ENCODE measurements at regions not wholly inside any gene's neighbourhood (a gene's known extent, or its start where the extent isn't known, plus 50 kb on each side); places are given as distances from the start of the nearest gene placed in this dataset.

DNA sequence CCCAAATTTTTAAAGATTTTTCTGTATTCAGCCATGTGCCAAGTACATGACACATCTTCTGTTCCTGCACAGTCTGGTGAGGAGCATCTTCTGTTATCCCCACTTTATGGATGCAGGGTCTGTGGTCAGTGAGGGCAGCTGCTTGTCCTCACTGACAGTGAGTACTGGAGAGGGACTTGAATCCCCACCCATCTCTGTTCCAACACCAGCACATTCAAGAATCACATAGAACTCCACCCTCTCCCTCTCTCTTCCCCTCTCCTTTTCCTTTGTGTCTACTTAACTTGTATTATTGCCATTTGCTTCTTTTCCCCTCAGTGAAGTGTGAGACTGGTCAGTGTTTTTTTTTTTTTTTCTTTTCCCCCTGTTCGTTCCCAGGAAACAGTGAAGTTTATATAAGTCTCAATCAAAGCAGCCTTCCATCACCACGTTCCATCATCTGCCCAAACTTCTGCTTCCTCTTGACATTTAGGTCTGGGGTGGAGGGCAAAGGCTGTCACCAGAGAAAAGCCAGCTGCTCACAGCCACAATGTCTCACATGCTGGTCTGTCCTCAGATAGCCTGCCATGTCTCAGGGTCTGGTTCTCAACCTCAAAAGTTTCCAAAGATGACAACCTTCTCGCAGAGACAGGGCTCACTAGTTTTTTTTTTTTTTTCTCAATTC lies 110.0 kb upstream of the SSTR4 start:
- H3K27ac ChIP-seq = peak overlapping the region in 5 of 12 donors; percentile 26 to 59 (median 38)
- ATAC-seq (peak; percentile 51 to 70 (median 61)), DNase-seq (peak in 1 of 5 donors; percentile 30)
- H3K4me1 ChIP-seq = peaks cover 0 to 21% (median 0%) of the 10 kb centered on the region in 12 donors
- TF ChIP-seq POLR2A (IDR thresholded peaks at IDR 0.05) = no peak
- TF ChIP-seq, protein P1, sequence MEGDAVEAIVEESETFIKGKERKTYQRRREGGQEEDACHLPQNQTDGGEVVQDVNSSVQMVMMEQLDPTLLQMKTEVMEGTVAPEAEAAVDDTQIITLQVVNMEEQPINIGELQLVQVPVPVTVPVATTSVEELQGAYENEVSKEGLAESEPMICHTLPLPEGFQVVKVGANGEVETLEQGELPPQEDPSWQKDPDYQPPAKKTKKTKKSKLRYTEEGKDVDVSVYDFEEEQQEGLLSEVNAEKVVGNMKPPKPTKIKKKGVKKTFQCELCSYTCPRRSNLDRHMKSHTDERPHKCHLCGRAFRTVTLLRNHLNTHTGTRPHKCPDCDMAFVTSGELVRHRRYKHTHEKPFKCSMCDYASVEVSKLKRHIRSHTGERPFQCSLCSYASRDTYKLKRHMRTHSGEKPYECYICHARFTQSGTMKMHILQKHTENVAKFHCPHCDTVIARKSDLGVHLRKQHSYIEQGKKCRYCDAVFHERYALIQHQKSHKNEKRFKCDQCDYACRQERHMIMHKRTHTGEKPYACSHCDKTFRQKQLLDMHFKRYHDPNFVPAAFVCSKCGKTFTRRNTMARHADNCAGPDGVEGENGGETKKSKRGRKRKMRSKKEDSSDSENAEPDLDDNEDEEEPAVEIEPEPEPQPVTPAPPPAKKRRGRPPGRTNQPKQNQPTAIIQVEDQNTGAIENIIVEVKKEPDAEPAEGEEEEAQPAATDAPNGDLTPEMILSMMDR (IDR thresholded peaks at IDR 0.05) = no peak
- 40 to 50% (median 45%) methylated on average over 3 of the region's 3 CpGs for WGBS, 4 donors
- H3K27me3 ChIP-seq = peaks cover 0 to 70% (median 0%) of the 10 kb centered on the region in 9 donors
- no peaks in the 10 kb centered on the region for H3K36me3 ChIP-seq
- H3K4me3 ChIP-seq = no peak overlapping the region
- intact Hi-C loops (cut with DNase I) = no loop called here
- no peaks in the 10 kb centered on the region for H3K9me3 ChIP-seq

DNA sequence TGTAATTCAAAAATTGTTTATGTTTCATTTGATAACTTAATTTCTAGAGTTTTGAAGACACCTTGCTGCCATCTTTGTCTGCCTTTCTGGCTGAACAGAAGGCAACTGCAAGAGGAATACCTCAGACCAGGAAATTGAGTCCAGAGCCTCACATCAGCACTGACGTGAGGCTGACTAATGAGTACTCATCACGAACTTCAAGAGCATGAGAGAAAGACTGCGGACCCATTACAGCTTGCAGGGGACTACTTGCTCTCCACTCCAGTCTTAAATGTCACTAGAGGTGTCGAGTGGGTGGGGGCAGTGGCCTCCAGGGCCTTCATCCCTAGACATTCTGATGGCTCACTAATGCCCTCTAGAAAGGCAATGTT lies 109.5 kb upstream of the SSTR4 start:
- ATAC-seq (peak in 3 of 4 donors; percentile 40 to 60 (median 43)), DNase-seq (no peak)
- Histone ChIP-seq H3K27me3 (peaks cover 0 to 65% (median 0%) of the 10 kb centered on the region in 9 donors), H3K27ac (peak overlapping the region in 3 of 12 donors; percentile 16 to 59 (median 38)), H3K4me1 (peaks cover 0 to 21% (median 0%) of the 10 kb centered on the region in 12 donors), H3K9me3 (no peaks in the 10 kb centered on the region), H3K4me3 (no peak overlapping the region), H3K36me3 (no peaks in the 10 kb centered on the region)
- intact Hi-C loops (cut with DNase I) = no loop called here
- WGBS, 4 donors = 68 to 79% (median 70%) methylated on average over 4 of the region's 4 CpGs
- no peak for TF ChIP-seq POLR2A (IDR thresholded peaks at IDR 0.05)

DNA sequence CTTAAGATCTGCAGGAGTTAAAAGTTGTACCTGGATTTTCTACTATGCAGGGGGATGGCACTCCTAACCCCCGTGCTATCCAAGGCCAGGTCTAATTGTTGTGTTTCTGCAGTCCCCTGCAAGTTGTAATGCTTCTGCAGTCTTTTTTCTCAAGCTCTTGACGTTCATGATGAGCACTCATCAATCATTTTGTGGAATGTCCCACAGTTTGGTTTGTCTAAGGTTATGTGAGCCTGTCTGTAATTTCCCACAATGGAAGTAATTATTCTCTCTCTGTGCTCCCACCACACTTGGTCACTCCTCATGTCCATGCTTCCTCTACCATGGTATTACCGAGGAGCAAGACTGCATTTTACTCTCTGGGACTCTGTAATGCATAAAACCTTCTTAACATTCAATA lies 107.6 kb upstream of the SSTR4 start:
- no peaks in the 10 kb centered on the region for H3K36me3 ChIP-seq
- intact Hi-C loops (cut with DNase I) = no loop called here
- peaks cover 0 to 65% (median 0%) of the 10 kb centered on the region in 9 donors for H3K27me3 ChIP-seq
- no peak for DNase-seq
- peaks cover 0 to 10% (median 0%) of the 10 kb centered on the region in 12 donors for H3K4me1 ChIP-seq
- no peaks in the 10 kb centered on the region for H3K9me3 ChIP-seq
- H3K4me3 ChIP-seq = no peak overlapping the region
- 83 to 88% (median 85%) methylated on average over 3 of the region's 3 CpGs for WGBS, 4 donors
- no peak for ATAC-seq
- no peak overlapping the region for H3K27ac ChIP-seq
- TF ChIP-seq, protein P1 (IDR thresholded peaks at IDR 0.05) = no peak
- no peak for TF ChIP-seq POLR2A (IDR thresholded peaks at IDR 0.05)

DNA sequence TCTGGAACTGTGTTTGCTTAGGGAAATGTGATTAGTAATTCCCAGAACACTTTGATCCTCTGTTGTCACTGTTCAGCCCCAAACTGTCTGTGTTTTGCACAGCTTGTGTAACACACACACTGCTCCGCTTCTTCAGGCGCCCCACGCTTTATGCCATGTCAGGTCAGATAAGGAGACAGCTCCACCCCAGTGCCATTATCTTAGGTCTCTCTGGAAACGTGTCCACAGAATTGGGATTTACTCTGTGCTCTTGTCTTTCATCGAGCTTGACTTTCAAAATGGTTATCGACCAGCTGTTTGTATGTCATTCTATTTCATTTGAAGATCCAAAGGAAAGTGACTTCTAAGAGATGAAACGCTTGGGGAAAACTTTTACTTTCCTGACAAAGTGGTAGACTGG lies 106.4 kb upstream of the SSTR4 start:
- no peaks in the 10 kb centered on the region for H3K36me3 ChIP-seq
- TF ChIP-seq, protein P1 (IDR thresholded peaks at IDR 0.05) = no peak
- TF ChIP-seq POLR2A (IDR thresholded peaks at IDR 0.05) = no peak
- H3K9me3 ChIP-seq = peaks cover 0 to 2% (median 0%) of the 10 kb centered on the region in 12 donors
- peaks cover 0 to 10% (median 0%) of the 10 kb centered on the region in 12 donors for H3K4me1 ChIP-seq
- no peak overlapping the region for H3K4me3 ChIP-seq
- no peak overlapping the region for H3K27ac ChIP-seq
- DNase-seq (no peak), ATAC-seq (no peak)
- intact Hi-C loops (cut with DNase I) = no loop called here
- H3K27me3 ChIP-seq = peaks cover 0 to 59% (median 0%) of the 10 kb centered on the region in 9 donors
- 62 to 67% (median 65%) methylated on average over 7 of the region's 7 CpGs for WGBS, 4 donors

Data from heart left ventricle (tissue), 16 donors.